COLO668 (cell line): ENCODE measurements at regions not wholly inside any gene's neighbourhood (a gene's known extent, or its start where the extent isn't known, plus 50 kb on each side); places are given as distances from the start of the nearest gene placed in this dataset.

Source experiments
- DNase-seq: peaks from one replicate; lab custom pipeline; 2025; ENCODE audit not compliant: unreplicated experiment; lab: John Stamatoyannopoulos, UW

- DNase-seq, result no peak
Measured at GRCh38 chr14:105839425-105840265, 313.3 kb downstream of the TMEM121 start.

- no peak for DNase-seq
Measured at GRCh38 chr14:105840266-105841021, 314.1 kb downstream of the TMEM121 start.

- DNase-seq, result no peak
Measured at GRCh38 chr14:105841022-105842009, 314.9 kb downstream of the TMEM121 start.

- no peak for DNase-seq
Measured at GRCh38 chr14:105842105-105842504, 315.7 kb downstream of the TMEM121 start.

GRCh38 chr14:105843444-105844046, 317.2 kb downstream of the TMEM121 start:
- no peak for DNase-seq

- no peak for DNase-seq
Measured at GRCh38 chr14:105844047-105844630, 317.8 kb downstream of the TMEM121 start.

- DNase-seq, result no peak
Measured at GRCh38 chr14:105844810-105845724, 318.7 kb downstream of the TMEM121 start.

GRCh38 chr14:105845725-105846309, 319.4 kb downstream of the TMEM121 start:
- no peak for DNase-seq

GRCh38 chr14:105846312-105846711, 319.9 kb downstream of the TMEM121 start:
- DNase-seq, result no peak

GRCh38 chr14:105847400-105847799, 321.0 kb downstream of the TMEM121 start:
- DNase-seq, result no peak

GRCh38 chr14:105848570-105848969, 322.2 kb downstream of the TMEM121 start:
- no peak for DNase-seq

GRCh38 chr14:105849933-105850626, 323.7 kb downstream of the TMEM121 start:
- DNase-seq, result no peak

- DNase-seq, result no peak
Measured at GRCh38 chr14:105850853-105851581, 324.6 kb downstream of the TMEM121 start.

GRCh38 chr14:105851716-105852377, 325.5 kb downstream of the TMEM121 start:
- no peak for DNase-seq

- no peak for DNase-seq
Measured at GRCh38 chr14:105852378-105853088, 326.1 kb downstream of the TMEM121 start.
